ENCODE measurements at regions not wholly inside any gene's neighbourhood (a gene's known extent, or its start where the extent isn't known, plus 50 kb on each side); places are given as distances from the start of the nearest gene placed in this dataset.

- TF ChIP-seq CTCF (IDR thresholded peaks at IDR 0.05; ENCODE audit: insufficient read depth, low read depth, low read length) = no peak
- TF ChIP-seq EZH2 (IDR thresholded peaks at IDR 0.05; ENCODE audit: insufficient read depth, low read length) = no peak
Measured at GRCh38 chr3:184465883-184466412, 86.1 kb downstream of the CHRD start.
